ENCODE measurements at regions not wholly inside any gene's neighbourhood (a gene's known extent, or its start where the extent isn't known, plus 50 kb on each side); places are given as distances from the start of the nearest gene placed in this dataset.
"Not testable (repeated sequence)": the region's sequence is repeated elsewhere in the genome, so short reads cannot be mapped to it uniquely, and the experiment has no call there.

DNA sequence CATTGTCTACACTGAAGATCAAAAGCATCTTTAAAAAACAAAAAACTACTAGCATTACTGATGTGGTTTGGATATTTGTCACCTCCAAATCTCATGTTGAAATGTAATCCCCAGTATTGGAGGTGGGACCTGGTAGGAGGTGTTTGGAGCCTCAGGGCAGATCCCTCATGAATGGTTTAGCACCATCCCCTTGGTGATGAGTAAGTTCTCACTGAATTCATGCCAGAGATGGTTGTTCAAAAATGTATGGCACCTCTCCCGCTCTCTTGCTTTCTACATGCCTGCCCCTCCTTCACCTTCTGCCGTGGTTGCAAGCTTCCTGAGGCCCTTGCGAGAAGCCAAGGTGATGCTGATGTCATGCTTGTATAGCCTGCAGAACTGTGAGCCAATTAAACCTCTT lies 136.6 kb upstream of the FHIT start:
- Mint-ChIP-seq H3K36me3 (ENCODE audit: low read depth) (peaks cover 5% of the 10 kb centered on the region), H3K4me3 (no peak overlapping the region), H3K4me1 (no peaks in the 10 kb centered on the region), H3K9me3 (peaks cover 35% of the 10 kb centered on the region), H3K27me3 (ENCODE audit: low read depth) (no peaks in the 10 kb centered on the region), H3K27ac (no peak overlapping the region)
- TF ChIP-seq, protein P1, sequence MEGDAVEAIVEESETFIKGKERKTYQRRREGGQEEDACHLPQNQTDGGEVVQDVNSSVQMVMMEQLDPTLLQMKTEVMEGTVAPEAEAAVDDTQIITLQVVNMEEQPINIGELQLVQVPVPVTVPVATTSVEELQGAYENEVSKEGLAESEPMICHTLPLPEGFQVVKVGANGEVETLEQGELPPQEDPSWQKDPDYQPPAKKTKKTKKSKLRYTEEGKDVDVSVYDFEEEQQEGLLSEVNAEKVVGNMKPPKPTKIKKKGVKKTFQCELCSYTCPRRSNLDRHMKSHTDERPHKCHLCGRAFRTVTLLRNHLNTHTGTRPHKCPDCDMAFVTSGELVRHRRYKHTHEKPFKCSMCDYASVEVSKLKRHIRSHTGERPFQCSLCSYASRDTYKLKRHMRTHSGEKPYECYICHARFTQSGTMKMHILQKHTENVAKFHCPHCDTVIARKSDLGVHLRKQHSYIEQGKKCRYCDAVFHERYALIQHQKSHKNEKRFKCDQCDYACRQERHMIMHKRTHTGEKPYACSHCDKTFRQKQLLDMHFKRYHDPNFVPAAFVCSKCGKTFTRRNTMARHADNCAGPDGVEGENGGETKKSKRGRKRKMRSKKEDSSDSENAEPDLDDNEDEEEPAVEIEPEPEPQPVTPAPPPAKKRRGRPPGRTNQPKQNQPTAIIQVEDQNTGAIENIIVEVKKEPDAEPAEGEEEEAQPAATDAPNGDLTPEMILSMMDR (IDR thresholded peaks at IDR 0.05; ENCODE audit: unreplicated experiment in 3 of 3), result no peak

DNA sequence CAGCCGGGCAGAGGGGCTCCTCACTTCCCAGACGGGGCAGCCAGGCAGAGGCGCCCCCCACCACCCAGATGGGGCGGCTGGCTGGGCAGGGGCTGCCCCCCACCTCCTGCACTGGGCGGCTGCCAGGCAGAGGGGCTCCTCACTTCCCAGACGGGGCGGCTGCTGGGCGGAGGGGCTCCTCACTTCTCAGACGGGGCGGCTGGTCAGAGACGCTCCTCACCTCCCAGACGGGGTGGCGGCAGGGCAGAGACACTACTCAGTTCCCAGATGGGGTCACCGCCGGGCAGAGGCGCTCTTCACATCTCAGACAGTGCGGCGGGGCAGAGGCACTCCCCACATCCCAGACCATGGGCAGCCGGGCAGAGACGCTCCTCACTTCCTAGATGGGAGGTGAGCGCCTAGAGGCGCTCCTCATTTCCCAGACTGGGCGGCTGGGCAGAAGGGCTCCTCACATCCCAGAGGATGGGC lies 142.3 kb upstream of the FHIT start:
- H3K36me3 Mint-ChIP-seq (ENCODE audit: low read depth); H3K4me3 Mint-ChIP-seq; H3K27ac Mint-ChIP-seq; H3K4me1 Mint-ChIP-seq; H3K27me3 Mint-ChIP-seq (ENCODE audit: low read depth): not testable (repeated sequence)
- peaks cover 44% of the 10 kb centered on the region for H3K9me3 Mint-ChIP-seq

DNA sequence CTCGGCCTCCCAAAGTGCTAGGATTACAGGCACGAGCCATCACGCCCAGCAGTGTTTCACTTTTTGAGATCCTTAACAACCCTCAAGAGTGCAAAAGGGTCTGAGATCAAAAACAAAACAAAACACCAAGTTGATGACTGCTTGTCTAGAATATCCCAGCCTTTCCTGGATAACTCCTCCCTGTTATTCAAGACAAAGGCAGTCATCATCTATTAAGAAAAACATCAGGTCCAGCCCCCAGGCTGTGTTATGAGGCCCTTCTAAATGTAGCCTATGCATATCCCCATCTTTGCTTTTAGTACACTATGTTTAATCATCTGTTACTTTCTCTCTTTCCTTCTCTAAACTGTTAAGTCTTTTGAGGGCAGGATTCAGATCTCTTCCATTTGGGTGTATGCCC lies 150.1 kb upstream of the FHIT start:
- peaks cover 5% of the 10 kb centered on the region for H3K9me3 Mint-ChIP-seq
- TF ChIP-seq, protein P1 (IDR thresholded peaks at IDR 0.05; ENCODE audit: unreplicated experiment in 3 of 3), result no peak
- H3K36me3 Mint-ChIP-seq (ENCODE audit: low read depth), result no peaks in the 10 kb centered on the region
- H3K4me1 Mint-ChIP-seq, result no peaks in the 10 kb centered on the region
- H3K27me3 Mint-ChIP-seq (ENCODE audit: low read depth), result no peaks in the 10 kb centered on the region
- H3K4me3 Mint-ChIP-seq, result no peak overlapping the region
- no peak overlapping the region for H3K27ac Mint-ChIP-seq

DNA sequence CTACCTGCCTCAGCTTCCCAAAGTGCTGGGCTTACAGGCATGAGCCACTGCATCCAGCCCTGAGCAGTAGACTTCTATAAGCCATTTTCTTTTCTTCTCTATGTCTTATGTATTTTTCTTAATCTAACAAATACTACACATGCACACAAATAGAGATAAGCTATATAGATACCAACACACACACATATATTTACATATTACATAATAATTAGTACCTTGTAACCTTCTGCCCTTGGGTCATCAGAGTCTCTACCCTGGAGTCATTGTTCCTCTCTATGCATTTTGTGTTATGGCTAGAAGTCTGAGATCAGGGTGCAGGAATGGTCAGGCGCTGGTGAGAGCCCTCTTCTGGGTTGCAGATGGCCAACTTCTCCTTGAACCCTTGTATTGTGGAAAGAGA lies 154.0 kb upstream of the PTPRG start:
- peaks cover 3% of the 10 kb centered on the region for H3K27me3 Mint-ChIP-seq (ENCODE audit: low read depth)
- no peak overlapping the region for H3K27ac Mint-ChIP-seq
- TF ChIP-seq, protein P1 (IDR thresholded peaks at IDR 0.05; ENCODE audit: unreplicated experiment in 3 of 3), result no peak
- H3K36me3 Mint-ChIP-seq (ENCODE audit: low read depth), result no peaks in the 10 kb centered on the region
- H3K4me1 Mint-ChIP-seq, result no peaks in the 10 kb centered on the region
- H3K9me3 Mint-ChIP-seq, result no peaks in the 10 kb centered on the region
- no peak overlapping the region for H3K4me3 Mint-ChIP-seq

DNA sequence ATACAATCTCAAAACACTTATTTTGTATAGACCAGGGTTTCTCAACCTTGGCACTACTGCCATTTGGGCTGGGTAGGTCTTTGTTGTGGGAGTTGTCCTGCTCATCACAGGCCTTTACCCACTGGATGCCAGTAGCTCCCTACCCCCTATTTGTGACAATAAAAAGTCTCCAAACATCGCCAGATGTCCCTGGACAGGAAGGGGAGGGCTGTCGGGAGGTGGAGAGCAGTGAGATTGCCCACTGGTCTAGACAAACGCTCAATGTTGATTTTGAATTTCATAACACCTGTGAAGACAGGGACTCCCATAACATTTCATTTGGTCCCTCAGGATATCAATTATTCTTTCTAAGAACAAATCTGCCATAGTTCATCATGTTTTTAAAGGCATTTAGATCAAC lies 151.7 kb upstream of the PTPRG start:
- H3K4me3 Mint-ChIP-seq, result no peak overlapping the region
- peaks cover 3% of the 10 kb centered on the region for H3K27me3 Mint-ChIP-seq (ENCODE audit: low read depth)
- H3K4me1 Mint-ChIP-seq, result no peaks in the 10 kb centered on the region
- H3K36me3 Mint-ChIP-seq (ENCODE audit: low read depth), result no peaks in the 10 kb centered on the region
- no peaks in the 10 kb centered on the region for H3K9me3 Mint-ChIP-seq
- H3K27ac Mint-ChIP-seq, result no peak overlapping the region
- TF ChIP-seq, protein P1 (IDR thresholded peaks at IDR 0.05; ENCODE audit: unreplicated experiment in 3 of 3), result no peak

DNA sequence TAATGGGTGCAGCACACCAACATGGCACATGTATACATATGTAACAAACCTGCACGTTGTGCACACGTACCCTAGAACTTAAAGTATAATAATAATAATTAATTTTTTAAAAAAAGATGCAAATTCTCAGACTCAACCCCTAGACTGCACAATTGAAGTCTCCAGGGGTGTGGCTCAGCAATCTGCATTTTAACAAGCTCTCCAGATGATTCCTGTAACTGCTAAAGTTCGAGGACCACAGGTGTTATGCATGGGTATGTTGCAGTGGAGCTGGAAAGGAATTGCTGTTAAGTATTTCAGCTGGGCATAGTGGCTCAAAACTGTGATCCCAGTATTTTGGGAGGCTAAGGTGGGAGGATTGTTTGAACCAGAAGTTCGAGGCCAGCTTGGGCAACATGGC lies 151.0 kb upstream of the PTPRG start:
- H3K36me3 Mint-ChIP-seq (ENCODE audit: low read depth); H3K4me3 Mint-ChIP-seq; H3K9me3 Mint-ChIP-seq; H3K4me1 Mint-ChIP-seq; H3K27ac Mint-ChIP-seq; H3K27me3 Mint-ChIP-seq (ENCODE audit: low read depth): not testable (repeated sequence)

DNA sequence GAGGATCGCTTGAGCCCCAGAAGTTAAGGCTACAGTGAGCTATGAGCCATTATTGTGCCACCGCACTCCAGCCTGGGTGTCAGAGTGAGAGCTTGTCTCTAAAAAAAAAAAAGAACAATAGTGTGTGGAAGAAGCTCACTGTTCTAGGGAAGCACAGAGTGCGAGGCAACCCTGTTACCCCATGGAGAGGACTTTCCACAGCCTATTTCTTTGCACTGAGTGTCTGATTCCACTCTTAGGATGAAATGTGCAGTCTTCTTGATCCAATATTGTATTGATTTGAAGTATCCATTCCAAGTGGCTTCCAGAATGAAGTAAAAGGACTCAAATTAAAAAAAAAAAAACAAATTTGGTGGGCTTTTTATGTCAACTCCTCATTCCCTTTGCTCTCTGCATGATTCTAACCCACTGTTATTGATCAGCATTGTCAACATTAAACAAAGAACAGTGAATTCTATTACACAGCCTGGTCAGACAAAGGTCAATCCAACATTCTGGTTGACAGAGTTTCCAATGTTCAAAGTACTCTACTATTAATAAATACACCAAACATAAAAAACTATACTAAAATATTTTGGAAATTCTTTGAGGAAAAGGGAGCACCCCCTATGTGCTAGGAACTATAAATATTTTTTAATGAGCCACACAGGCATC lies 150.2 kb upstream of the PTPRG start:
- peaks cover 4% of the 10 kb centered on the region for H3K4me1 Mint-ChIP-seq
- TF ChIP-seq, protein P1 (IDR thresholded peaks at IDR 0.05; ENCODE audit: unreplicated experiment in 3 of 3), result no peak
- H3K9me3 Mint-ChIP-seq, result no peaks in the 10 kb centered on the region

More for the DNA sequence above, 150.2 kb upstream of the PTPRG start:
- H3K36me3 Mint-ChIP-seq (ENCODE audit: low read depth), result no peaks in the 10 kb centered on the region
- no peak overlapping the region for H3K27ac Mint-ChIP-seq
- peaks cover 3% of the 10 kb centered on the region for H3K27me3 Mint-ChIP-seq (ENCODE audit: low read depth)
- H3K4me3 Mint-ChIP-seq, result no peak overlapping the region

Data from nephron (organoid).